GM23338 (cell line): ENCODE measurements at regions not wholly inside any gene's neighbourhood (a gene's known extent, or its start where the extent isn't known, plus 50 kb on each side); places are given as distances from the start of the nearest gene placed in this dataset.

Source experiments
- CREB1 ChIP-seq: fragments of 250-450 bp; sonication (Bioruptor Pico); IDR thresholded peaks from 2 replicates; pipeline ENCODE4 v1.5.0; 2020; ENCODE audit warnings: low read depth, mild to moderate bottlenecking, moderate library complexity
- EZH2 ChIP-seq: fragments of 200-600 bp; sonication (generic); IDR thresholded peaks from one replicate; pipeline ENCODE4 v1.8.0; 2017; ENCODE audit warnings: antibody characterized with exemption, mild to moderate bottlenecking, low read depth; ENCODE audit not compliant: unreplicated experiment
- EZH2phosphoT487 ChIP-seq: fragments of 200-600 bp; sonication (generic); IDR thresholded peaks from one replicate; pipeline ENCODE4 v1.8.1; 2018; ENCODE audit warnings: antibody characterized with exemption; ENCODE audit not compliant: unreplicated experiment
- JUNB ChIP-seq: IDR thresholded peaks from one replicate; pipeline ENCODE4 v1.6.1; 2016; ENCODE audit warnings: antibody characterized with exemption; ENCODE audit not compliant: unreplicated experiment
- POLR2AphosphoS5 ChIP-seq: IDR thresholded peaks from 2 replicates; pipeline ENCODE4 v1.6.1; 2016; ENCODE audit warnings: antibody characterized with exemption, low read depth
- REST ChIP-seq: IDR thresholded peaks from one replicate; pipeline ENCODE4 v1.6.1; 2018; ENCODE audit warnings: antibody characterized with exemption; ENCODE audit not compliant: unreplicated experiment
- STAT1 ChIP-seq: IDR thresholded peaks from one replicate; pipeline ENCODE4 v1.6.1; 2016; ENCODE audit warnings: antibody characterized with exemption; ENCODE audit not compliant: unreplicated experiment
- ZNF114 ChIP-seq: fragments of 250-450 bp; sonication (Bioruptor Pico); IDR thresholded peaks from 2 replicates; pipeline ENCODE4 v1.5.0; 2020; ENCODE audit warnings: mild to moderate bottlenecking, moderate library complexity
- ZNF331 ChIP-seq: fragments of 250-450 bp; sonication (Bioruptor Pico); IDR thresholded peaks from 2 replicates; pipeline ENCODE4 v1.5.0; 2020; ENCODE audit warnings: low read depth, mild to moderate bottlenecking, moderate library complexity
- ZNF462 ChIP-seq: fragments of 250-450 bp; sonication (Bioruptor Pico); IDR thresholded peaks from 2 replicates; pipeline ENCODE4 v1.5.0; 2020; ENCODE audit warnings: mild to moderate bottlenecking, moderate library complexity
- TF ChIP-seq, protein P1 (sequence below), 2 experiments: fragments of 200-600 bp in 1 of 2; sonication (generic) in 1 of 2; conservative IDR thresholded peaks; 2 replicates each; pipeline versions ENCODE4 v1.5.1 to v1.6.1; 2016 to 2017; ENCODE audit warnings: antibody characterized with exemption in 2 of 2, low read depth in 2 of 2, mild to moderate bottlenecking in 2 of 2, moderate library complexity in 1 of 2
- TF ChIP-seq, protein P2 (sequence below): IDR thresholded peaks from 2 replicates; pipeline ENCODE4 v1.6.1; 2016; ENCODE audit warnings: antibody characterized with exemption

GRCh38 chr9:135342206-135343130, 137.1 kb upstream of the PPP1R26 start:
- TF ChIP-seq, protein P1, sequence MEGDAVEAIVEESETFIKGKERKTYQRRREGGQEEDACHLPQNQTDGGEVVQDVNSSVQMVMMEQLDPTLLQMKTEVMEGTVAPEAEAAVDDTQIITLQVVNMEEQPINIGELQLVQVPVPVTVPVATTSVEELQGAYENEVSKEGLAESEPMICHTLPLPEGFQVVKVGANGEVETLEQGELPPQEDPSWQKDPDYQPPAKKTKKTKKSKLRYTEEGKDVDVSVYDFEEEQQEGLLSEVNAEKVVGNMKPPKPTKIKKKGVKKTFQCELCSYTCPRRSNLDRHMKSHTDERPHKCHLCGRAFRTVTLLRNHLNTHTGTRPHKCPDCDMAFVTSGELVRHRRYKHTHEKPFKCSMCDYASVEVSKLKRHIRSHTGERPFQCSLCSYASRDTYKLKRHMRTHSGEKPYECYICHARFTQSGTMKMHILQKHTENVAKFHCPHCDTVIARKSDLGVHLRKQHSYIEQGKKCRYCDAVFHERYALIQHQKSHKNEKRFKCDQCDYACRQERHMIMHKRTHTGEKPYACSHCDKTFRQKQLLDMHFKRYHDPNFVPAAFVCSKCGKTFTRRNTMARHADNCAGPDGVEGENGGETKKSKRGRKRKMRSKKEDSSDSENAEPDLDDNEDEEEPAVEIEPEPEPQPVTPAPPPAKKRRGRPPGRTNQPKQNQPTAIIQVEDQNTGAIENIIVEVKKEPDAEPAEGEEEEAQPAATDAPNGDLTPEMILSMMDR (conservative IDR thresholded peaks at IDR 0.05; ENCODE audit: low read depth in 2 of 2): no peak
- TF ChIP-seq CREB1 (no peak), POLR2AphosphoS5 (no peak), REST (no peak), EZH2 (no peak), ZNF331 (no peak), JUNB (no peak), ZNF114 (CRISPR knock-in tag) (no peak), EZH2phosphoT487 (no peak), STAT1 (no peak), ZNF462 (CRISPR knock-in tag) (no peak)
- TF ChIP-seq, protein P2, sequence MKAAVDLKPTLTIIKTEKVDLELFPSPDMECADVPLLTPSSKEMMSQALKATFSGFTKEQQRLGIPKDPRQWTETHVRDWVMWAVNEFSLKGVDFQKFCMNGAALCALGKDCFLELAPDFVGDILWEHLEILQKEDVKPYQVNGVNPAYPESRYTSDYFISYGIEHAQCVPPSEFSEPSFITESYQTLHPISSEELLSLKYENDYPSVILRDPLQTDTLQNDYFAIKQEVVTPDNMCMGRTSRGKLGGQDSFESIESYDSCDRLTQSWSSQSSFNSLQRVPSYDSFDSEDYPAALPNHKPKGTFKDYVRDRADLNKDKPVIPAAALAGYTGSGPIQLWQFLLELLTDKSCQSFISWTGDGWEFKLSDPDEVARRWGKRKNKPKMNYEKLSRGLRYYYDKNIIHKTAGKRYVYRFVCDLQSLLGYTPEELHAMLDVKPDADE: no peak
